Left lobe of liver (tissue), 2 donors: ENCODE measurements at regions not wholly inside any gene's neighbourhood (a gene's known extent, or its start where the extent isn't known, plus 50 kb on each side); places are given as distances from the start of the nearest gene placed in this dataset.

Experiments used
- ATAC-seq: fragments of 200-7000 bp; cut with Tn5 transposase; one replicate; pipeline ENCODE4 v1.9.1; 2020; ENCODE audit warnings: mild to moderate bottlenecking, moderate library complexity
- DNase-seq: peaks from one replicate; pipeline ENCODE4 v3.0.0-alpha.2; 2020; ENCODE audit warnings: low spot score
- donor health status: DM: no; HTN: no; CAD: no; lungs with moderate emphysema.
- donor health status: DM: no; HTN: yes; CAD: no.

GRCh38 chr11:129723146-129723760 lies 92.4 kb upstream of the TMEM45B start:
- no peak for DNase-seq

GRCh38 chr11:129723761-129724162 lies 91.9 kb upstream of the TMEM45B start:
- DNase-seq (peak; percentile 36), ATAC-seq (no peak)

More at GRCh38 chr11:129723146-129723760, 92.4 kb upstream of the TMEM45B start:
- no peak for ATAC-seq

GRCh38 chr11:129724866-129725265 lies 90.8 kb upstream of the TMEM45B start:
- ATAC-seq (no peak), DNase-seq (no peak)

- no peak for DNase-seq
- no peak for ATAC-seq
Measured at GRCh38 chr11:129726179-129726578, 89.5 kb upstream of the TMEM45B start.

GRCh38 chr11:129728581-129728980 lies 87.1 kb upstream of the TMEM45B start:
- ATAC-seq = peak; percentile 84

GRCh38 chr11:129729216-129729615 lies 86.4 kb upstream of the TMEM45B start:
- no peak for ATAC-seq
- DNase-seq = no peak

More at GRCh38 chr11:129728581-129728980, 87.1 kb upstream of the TMEM45B start:
- DNase-seq = peak; percentile 70

GRCh38 chr11:129729823-129730222 lies 85.8 kb upstream of the TMEM45B start:
- ATAC-seq (no peak), DNase-seq (no peak)

GRCh38 chr11:129731316-129731715 lies 84.3 kb upstream of the TMEM45B start:
- ATAC-seq = peak; percentile 90
- peak; percentile 79 for DNase-seq

- DNase-seq (no peak), ATAC-seq (no peak)
Measured at GRCh38 chr11:129732941-129733340, 82.7 kb upstream of the TMEM45B start.

GRCh38 chr11:129733384-129733783 lies 82.3 kb upstream of the TMEM45B start:
- DNase-seq (no peak), ATAC-seq (no peak)

- ATAC-seq (no peak), DNase-seq (no peak)
Measured at GRCh38 chr11:129733981-129734380, 81.7 kb upstream of the TMEM45B start.

GRCh38 chr11:129734654-129735053 lies 81.0 kb upstream of the TMEM45B start:
- ATAC-seq = no peak

GRCh38 chr11:129737831-129738230 lies 77.8 kb upstream of the TMEM45B start:
- ATAC-seq (no peak), DNase-seq (no peak)

More at GRCh38 chr11:129734654-129735053, 81.0 kb upstream of the TMEM45B start:
- DNase-seq = no peak

- ATAC-seq = no peak
- DNase-seq = no peak
Measured at GRCh38 chr11:129738242-129738641, 77.4 kb upstream of the TMEM45B start.

- ATAC-seq (no peak), DNase-seq (no peak)
Measured at GRCh38 chr11:129739339-129739738, 76.3 kb upstream of the TMEM45B start.

GRCh38 chr11:129740125-129740719 lies 75.4 kb upstream of the TMEM45B start:
- ATAC-seq (no peak), DNase-seq (no peak)

- ATAC-seq (no peak), DNase-seq (no peak)
Measured at GRCh38 chr11:129743112-129743815, 72.4 kb upstream of the TMEM45B start.

GRCh38 chr11:129747071-129747470 lies 68.6 kb upstream of the TMEM45B start:
- ATAC-seq = no peak
- no peak for DNase-seq

GRCh38 chr11:129749141-129749540 lies 66.5 kb upstream of the TMEM45B start:
- ATAC-seq (no peak), DNase-seq (no peak)

- ATAC-seq = peak; percentile 100
- DNase-seq = peak; percentile 85
Measured at GRCh38 chr11:129750343-129751292, 65.0 kb upstream of the TMEM45B start.

GRCh38 chr11:129751511-129751910 lies 64.1 kb upstream of the TMEM45B start:
- ATAC-seq = no peak
- no peak for DNase-seq
